ENCODE measurements at regions not wholly inside any gene's neighbourhood (a gene's known extent, or its start where the extent isn't known, plus 50 kb on each side); places are given as distances from the start of the nearest gene placed in this dataset.
"Not testable (repeated sequence)": the region's sequence is repeated elsewhere in the genome, so short reads cannot be mapped to it uniquely, and the experiment has no call there.

DNA sequence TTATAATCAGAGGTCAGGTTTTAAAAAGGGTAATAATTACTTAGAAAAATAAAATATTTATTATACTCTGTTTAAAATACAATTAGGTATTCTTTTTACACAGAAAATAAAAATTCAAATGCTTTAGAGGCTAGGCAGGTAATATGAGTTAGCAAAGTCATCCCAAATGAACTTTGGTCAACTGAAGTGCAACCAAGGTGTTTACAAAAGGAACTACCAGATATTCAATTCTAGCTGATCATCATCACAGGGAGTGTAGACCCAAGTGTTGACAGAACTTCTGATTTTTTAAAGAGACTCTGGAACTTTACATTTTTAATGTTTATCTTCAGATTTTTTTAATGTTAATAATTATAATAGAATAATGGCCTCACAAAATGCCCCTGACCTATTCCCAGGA lies 59.3 kb upstream of the COL5A2 start:
- DNase-seq = no peak
- no peak for TF ChIP-seq POLR2A (IDR thresholded peaks at IDR 0.05)
- TF ChIP-seq, protein P1, sequence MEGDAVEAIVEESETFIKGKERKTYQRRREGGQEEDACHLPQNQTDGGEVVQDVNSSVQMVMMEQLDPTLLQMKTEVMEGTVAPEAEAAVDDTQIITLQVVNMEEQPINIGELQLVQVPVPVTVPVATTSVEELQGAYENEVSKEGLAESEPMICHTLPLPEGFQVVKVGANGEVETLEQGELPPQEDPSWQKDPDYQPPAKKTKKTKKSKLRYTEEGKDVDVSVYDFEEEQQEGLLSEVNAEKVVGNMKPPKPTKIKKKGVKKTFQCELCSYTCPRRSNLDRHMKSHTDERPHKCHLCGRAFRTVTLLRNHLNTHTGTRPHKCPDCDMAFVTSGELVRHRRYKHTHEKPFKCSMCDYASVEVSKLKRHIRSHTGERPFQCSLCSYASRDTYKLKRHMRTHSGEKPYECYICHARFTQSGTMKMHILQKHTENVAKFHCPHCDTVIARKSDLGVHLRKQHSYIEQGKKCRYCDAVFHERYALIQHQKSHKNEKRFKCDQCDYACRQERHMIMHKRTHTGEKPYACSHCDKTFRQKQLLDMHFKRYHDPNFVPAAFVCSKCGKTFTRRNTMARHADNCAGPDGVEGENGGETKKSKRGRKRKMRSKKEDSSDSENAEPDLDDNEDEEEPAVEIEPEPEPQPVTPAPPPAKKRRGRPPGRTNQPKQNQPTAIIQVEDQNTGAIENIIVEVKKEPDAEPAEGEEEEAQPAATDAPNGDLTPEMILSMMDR (IDR thresholded peaks at IDR 0.05) = no peak
- intact Hi-C loops (cut with DNase I) = no loop called here
- H3K36me3 ChIP-seq = no peaks in the 10 kb centered on the region
- no peak overlapping the region for H3K4me3 ChIP-seq
- no peaks in the 10 kb centered on the region for H3K27me3 ChIP-seq
- H3K4me1 ChIP-seq = no peaks in the 10 kb centered on the region
- peaks cover 0 to 4% (median 0%) of the 10 kb centered on the region in 3 donors for H3K9me3 ChIP-seq
- H3K27ac ChIP-seq = no peak overlapping the region

DNA sequence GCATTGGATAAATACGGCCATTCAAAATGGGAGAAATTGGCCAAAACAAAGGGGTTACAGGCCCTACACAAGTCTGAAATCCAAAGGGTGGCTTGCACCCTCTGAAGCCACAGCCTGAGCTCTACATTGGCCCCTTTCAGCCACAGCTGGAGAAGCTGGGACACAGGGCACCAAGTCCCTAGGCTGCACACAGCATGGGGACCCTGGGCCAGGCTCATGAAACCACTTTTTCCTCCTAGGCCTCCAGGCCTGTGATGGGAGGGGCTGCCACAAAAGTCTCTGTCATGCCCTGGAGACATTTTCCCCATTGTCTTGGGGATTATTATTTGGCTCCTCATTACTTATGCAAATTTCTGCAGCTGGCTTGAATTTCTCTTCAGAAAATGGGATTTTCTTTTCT lies 64.3 kb upstream of the COL5A2 start:
- H3K36me3 ChIP-seq; H3K27ac ChIP-seq; H3K4me3 ChIP-seq; H3K9me3 ChIP-seq; DNase-seq; H3K27me3 ChIP-seq; intact Hi-C loops (cut with DNase I); H3K4me1 ChIP-seq: not testable (repeated sequence)
- WGBS, 2 donors = 79 to 100% methylated on average over 1 of the region's 1 CpG

DNA sequence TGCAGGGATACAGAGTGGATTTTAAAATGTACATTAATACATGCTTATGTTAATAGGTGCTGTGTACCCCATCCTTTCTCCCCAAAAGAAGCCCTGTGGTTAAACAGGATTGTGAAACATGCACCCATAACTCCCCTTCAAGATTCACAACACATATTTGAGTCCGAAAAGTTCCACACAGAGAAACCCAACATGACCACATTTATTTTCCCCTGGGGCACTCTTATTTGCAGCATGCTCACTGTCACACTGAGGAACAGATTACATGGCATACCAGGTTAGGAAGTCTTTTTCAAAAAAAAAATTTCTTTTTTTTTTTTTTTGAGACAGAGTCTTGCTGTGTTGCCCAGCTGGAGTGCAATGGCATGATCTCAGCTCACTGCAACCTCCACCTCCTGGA lies 67.7 kb upstream of the COL5A2 start:
- H3K36me3 ChIP-seq = no peaks in the 10 kb centered on the region
- H3K4me1 ChIP-seq = no peaks in the 10 kb centered on the region
- DNase-seq = no peak
- H3K27me3 ChIP-seq = no peaks in the 10 kb centered on the region
- intact Hi-C loops (cut with DNase I) = no loop called here
- H3K27ac ChIP-seq = no peak overlapping the region
- 80 to 100% methylated on average over 1 of the region's 1 CpG for WGBS, 2 donors
- no peak overlapping the region for H3K4me3 ChIP-seq
- TF ChIP-seq, protein P1 (IDR thresholded peaks at IDR 0.05) = no peak
- TF ChIP-seq POLR2A (IDR thresholded peaks at IDR 0.05) = no peak
- H3K9me3 ChIP-seq = peaks cover 0 to 8% (median 0%) of the 10 kb centered on the region in 3 donors

DNA sequence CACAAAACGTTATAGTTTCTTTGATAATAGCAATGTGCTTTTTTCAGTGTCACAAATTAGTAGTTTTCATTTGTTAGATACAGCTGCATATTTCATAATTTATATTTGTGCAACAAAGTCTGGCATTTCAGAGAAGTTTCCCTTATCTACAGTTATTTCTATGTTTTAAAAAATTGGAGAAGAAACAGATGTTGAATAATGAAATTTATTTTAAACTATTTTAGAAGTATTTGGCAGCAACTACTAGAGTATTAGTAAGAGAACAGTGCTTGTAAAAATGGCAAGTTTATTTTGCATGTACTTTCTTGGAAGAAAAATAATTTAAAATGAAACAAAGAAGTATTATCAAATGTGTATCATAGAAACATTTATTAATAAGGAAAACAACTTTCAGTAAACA lies 68.6 kb upstream of the COL5A2 start:
- TF ChIP-seq, protein P1 (IDR thresholded peaks at IDR 0.05) = no peak
- no peak for TF ChIP-seq POLR2A (IDR thresholded peaks at IDR 0.05)
- Histone ChIP-seq H3K27me3 (no peaks in the 10 kb centered on the region), H3K9me3 (peaks cover 0 to 8% (median 0%) of the 10 kb centered on the region in 3 donors), H3K27ac (no peak overlapping the region), H3K4me3 (no peak overlapping the region), H3K36me3 (no peaks in the 10 kb centered on the region), H3K4me1 (no peaks in the 10 kb centered on the region)
- no peak for DNase-seq
- WGBS, 2 donors = 27 to 30% methylated on average over 1 of the region's 1 CpG
- intact Hi-C loops (cut with DNase I) = no loop called here

DNA sequence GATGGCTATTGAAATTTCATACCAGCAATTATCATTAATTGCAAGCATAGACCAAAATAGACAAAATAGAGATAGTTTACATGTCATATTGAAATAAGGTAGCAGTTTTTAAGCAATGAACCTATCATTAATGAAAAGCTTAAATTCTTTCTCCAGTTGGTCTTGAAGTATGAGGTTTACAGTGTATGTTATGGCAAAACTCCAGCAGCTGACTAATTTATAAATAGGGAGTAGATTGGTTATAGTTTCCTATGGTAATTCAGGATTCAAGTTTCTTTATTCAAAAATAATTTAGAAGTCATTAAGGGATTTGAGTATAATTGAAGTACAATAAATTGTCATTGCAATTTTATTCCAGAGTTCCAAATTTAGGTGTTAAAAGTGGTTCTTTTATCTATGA lies 69.6 kb upstream of the COL5A2 start:
- no peak for DNase-seq
- peaks cover 0 to 1% (median 0%) of the 10 kb centered on the region in 3 donors for H3K9me3 ChIP-seq
- H3K4me3 ChIP-seq = no peak overlapping the region
- TF ChIP-seq, protein P1 (IDR thresholded peaks at IDR 0.05) = no peak
- no peak for TF ChIP-seq POLR2A (IDR thresholded peaks at IDR 0.05)
- H3K27me3 ChIP-seq = no peaks in the 10 kb centered on the region
- intact Hi-C loops (cut with DNase I) = no loop called here
- peaks cover 0 to 7% (median 0%) of the 10 kb centered on the region in 3 donors for H3K4me1 ChIP-seq
- H3K36me3 ChIP-seq = no peaks in the 10 kb centered on the region
- H3K27ac ChIP-seq = no peak overlapping the region

DNA sequence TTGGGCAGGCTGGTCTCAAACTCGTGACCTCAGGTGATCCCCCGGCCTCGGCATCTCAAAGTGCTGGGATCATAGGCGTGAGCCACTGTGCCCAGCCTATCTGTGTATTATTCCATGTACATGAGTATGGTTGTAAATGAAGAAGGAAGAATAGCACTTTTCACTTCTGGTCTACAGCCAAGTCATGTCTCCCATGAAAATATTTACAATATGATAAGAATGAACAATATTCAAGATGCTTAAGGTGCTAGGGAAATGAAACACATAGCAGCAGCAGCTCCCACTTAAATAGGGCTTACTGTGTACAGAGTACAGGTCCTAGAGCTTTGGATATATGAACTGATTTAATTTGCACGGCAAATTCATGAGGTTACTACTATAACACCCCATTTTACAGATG lies 70.3 kb upstream of the COL5A2 start:
- H3K4me3 ChIP-seq = no peak overlapping the region
- no peaks in the 10 kb centered on the region for H3K36me3 ChIP-seq
- intact Hi-C loops (cut with DNase I) = no loop called here
- WGBS, 2 donors = 93 to 94% methylated on average over 4 to 5 of the region's 5 CpGs
- no peak overlapping the region for H3K27ac ChIP-seq
- no peak for DNase-seq
- TF ChIP-seq POLR2A (IDR thresholded peaks at IDR 0.05) = no peak
- TF ChIP-seq, protein P1 (IDR thresholded peaks at IDR 0.05) = no peak
- H3K9me3 ChIP-seq = no peaks in the 10 kb centered on the region
- peaks cover 0 to 14% (median 0%) of the 10 kb centered on the region in 3 donors for H3K4me1 ChIP-seq
- H3K27me3 ChIP-seq = no peaks in the 10 kb centered on the region

Measured in esophagus squamous epithelium (tissue), 5 donors.